Prostate gland (tissue), 2 donors: ENCODE measurements at regions not wholly inside any gene's neighbourhood (a gene's known extent, or its start where the extent isn't known, plus 50 kb on each side); places are given as distances from the start of the nearest gene placed in this dataset.

ENCODE experiments used
- DNase-seq: peaks from one replicate; pipeline ENCODE4 v3.0.0-alpha.2; 2019; ENCODE audit warnings: low spot score
- H3K27ac ChIP-seq, 2 donors: fragments of 200-600 bp; sonication (generic); 2 replicates each; pipeline ENCODE4 v1.5.1; 2017 to 2019
- H3K27me3 ChIP-seq: fragments of 200-600 bp; sonication (generic); replicated peaks from 2 replicates; pipeline ENCODE4 v1.5.1; 2019; ENCODE audit not compliant: insufficient read depth
- H3K36me3 ChIP-seq, 2 donors: fragments of 200-600 bp; sonication (generic); 1 replicate in 1 of 2; 2 replicates in 1 of 2; pipeline versions ENCODE4 v1.5.1 to v1.8.1; 2017 to 2019
- H3K4me1 ChIP-seq: fragments of 200-600 bp; sonication (generic); replicated peaks from 2 replicates; pipeline ENCODE4 v1.5.1; 2019
- H3K4me3 ChIP-seq, 2 donors: fragments of 200-600 bp; sonication (generic); 2 replicates each; pipeline ENCODE4 v1.5.1; 2017 to 2019
- H3K9me3 ChIP-seq: fragments of 200-600 bp; sonication (generic); 2 replicates; pipeline ENCODE4 v1.5.1; 2017
- CTCF ChIP-seq, 4 experiments: fragments of 200-600 bp in 2 of 4; fragments of 450-650 bp in 2 of 4; sonication (generic) in 2 of 4; IDR thresholded peaks; 1 replicate in 3 of 4; 2 replicates in 1 of 4; pipeline ENCODE4 v1.5.1; 2016 to 2019; ENCODE audit warnings: antibody characterized with exemption in 4 of 4, mild to moderate bottlenecking in 2 of 4, moderate library complexity in 2 of 4
- POLR2A ChIP-seq: fragments of 450-650 bp; IDR thresholded peaks from one replicate; pipeline ENCODE4 v1.6.1; 2016; ENCODE audit warnings: antibody characterized with exemption, mild to moderate bottlenecking
- POLR2AphosphoS5 ChIP-seq: sonication (generic); formaldehyde crosslinking; IDR thresholded peaks from one replicate; pipeline ENCODE4 v1.6.1; 2017; ENCODE audit warnings: antibody characterized with exemption
- WGBS: methylation state at CpG from one replicate; pipeline ENCODE4 v1.1.5; 2018; 5-methylcytosine and 5-hydroxymethylcytosine counted together
- intact Hi-C: fragments of 100-400 bp; cut with DNase I; formaldehyde crosslinking; loops from one replicate; pipeline ENCODE4 v1.14.2; 2022

DNA sequence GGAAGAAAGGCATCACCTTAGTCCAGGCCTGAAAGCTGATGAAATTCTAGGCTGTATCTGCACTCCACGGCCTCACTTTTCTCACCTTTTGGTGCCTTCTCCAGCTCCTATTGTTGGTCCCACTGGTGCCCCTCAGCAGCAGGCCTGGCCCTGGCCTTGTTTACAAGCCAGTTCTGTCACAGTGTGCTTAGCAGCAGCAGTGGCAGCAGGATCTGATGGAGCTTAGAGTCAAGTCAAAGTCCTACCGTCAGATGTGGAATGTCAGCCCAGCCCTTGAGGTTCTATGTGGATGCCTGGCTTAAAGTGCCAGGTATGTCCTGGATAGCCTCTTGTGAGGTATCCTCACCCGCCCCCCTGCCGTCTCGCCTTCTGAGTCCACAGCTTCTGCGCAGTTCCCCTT lies 281.3 kb downstream of the SUCLG1 start:
- Histone ChIP-seq H3K9me3 (no peaks in the 10 kb centered on the region), H3K4me1 (no peaks in the 10 kb centered on the region), H3K36me3 (no peaks in the 10 kb centered on the region), H3K27ac (no peak overlapping the region), H3K4me3 (no peak overlapping the region), H3K27me3 (no peaks in the 10 kb centered on the region)
- TF ChIP-seq POLR2AphosphoS5: no peak
- TF ChIP-seq CTCF (IDR thresholded peaks at IDR 0.05): no peak
- no peak for TF ChIP-seq POLR2A
- intact Hi-C loops: no loop called here
- no peak for DNase-seq
- 80% methylated on average over 6 of the region's 6 CpGs for WGBS

- DNase-seq: no peak
- H3K27me3 ChIP-seq: no peaks in the 10 kb centered on the region
- intact Hi-C loops: no loop called here
- no peak for TF ChIP-seq POLR2AphosphoS5
- 86% methylated on average over 3 of the region's 3 CpGs for WGBS
- no peaks in the 10 kb centered on the region for H3K36me3 ChIP-seq
- H3K27ac ChIP-seq: no peak overlapping the region
- no peak overlapping the region for H3K4me3 ChIP-seq
- H3K4me1 ChIP-seq: no peaks in the 10 kb centered on the region
- no peaks in the 10 kb centered on the region for H3K9me3 ChIP-seq
These were observed 283.1 kb downstream of the SUCLG1 start for GRCh38 chr2:84175970-84176369.

DNA sequence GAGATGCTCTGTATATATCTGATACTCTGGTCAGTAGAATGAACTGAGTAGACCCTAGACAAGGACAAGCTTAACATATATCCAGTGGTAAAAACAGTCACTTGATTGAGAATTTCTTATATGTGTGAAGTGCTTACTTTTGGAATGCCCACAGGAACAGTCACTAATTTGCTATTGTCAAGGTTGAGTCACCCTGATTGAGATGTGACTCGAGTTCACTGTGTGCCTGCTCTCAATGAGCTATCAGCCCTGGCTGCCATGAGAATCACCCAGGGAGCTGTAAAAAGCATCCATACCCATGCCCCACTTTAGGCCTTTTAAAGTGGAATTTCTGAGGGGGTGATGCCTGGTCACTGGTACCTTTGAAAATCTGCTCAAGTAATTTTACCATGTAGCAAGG lies 283.7 kb downstream of the SUCLG1 start:
- intact Hi-C loops: no loop called here
- Histone ChIP-seq H3K36me3 (no peaks in the 10 kb centered on the region), H3K4me3 (no peak overlapping the region), H3K27ac (no peak overlapping the region), H3K9me3 (no peaks in the 10 kb centered on the region), H3K4me1 (no peaks in the 10 kb centered on the region), H3K27me3 (no peaks in the 10 kb centered on the region)
- WGBS: 100% methylated on average over 1 of the region's 1 CpG
- DNase-seq: no peak
- TF ChIP-seq CTCF (IDR thresholded peaks at IDR 0.05) (no peak), POLR2AphosphoS5 (no peak), POLR2A (no peak)

- Histone ChIP-seq H3K27ac (no peak overlapping the region), H3K9me3 (no peaks in the 10 kb centered on the region), H3K4me1 (no peaks in the 10 kb centered on the region), H3K36me3 (no peaks in the 10 kb centered on the region), H3K4me3 (no peak overlapping the region), H3K27me3 (no peaks in the 10 kb centered on the region)
- no peak for DNase-seq
- intact Hi-C loops: no loop called here
- WGBS: 78% methylated on average over 1 of the region's 1 CpG
- TF ChIP-seq POLR2AphosphoS5 (no peak), CTCF (IDR thresholded peaks at IDR 0.05) (no peak), POLR2A (no peak)
These were observed 286.0 kb downstream of the SUCLG1 start for GRCh38 chr2:84173041-84173440.

- no peak for DNase-seq
- no peaks in the 10 kb centered on the region for H3K36me3 ChIP-seq
- 91% methylated on average over 1 of the region's 1 CpG for WGBS
- no peaks in the 10 kb centered on the region for H3K27me3 ChIP-seq
- TF ChIP-seq POLR2AphosphoS5 (no peak), CTCF (IDR thresholded peaks at IDR 0.05) (no peak), POLR2A (no peak)
- H3K27ac ChIP-seq: no peak overlapping the region
- H3K4me3 ChIP-seq: no peak overlapping the region
- no peaks in the 10 kb centered on the region for H3K4me1 ChIP-seq
- intact Hi-C loops: no loop called here
- no peaks in the 10 kb centered on the region for H3K9me3 ChIP-seq
These were observed 288.1 kb downstream of the SUCLG1 start for GRCh38 chr2:84170979-84171378.
